Ectodermal cell (in vitro differentiated cells): ENCODE measurements at regions not wholly inside any gene's neighbourhood (a gene's known extent, or its start where the extent isn't known, plus 50 kb on each side); places are given as distances from the start of the nearest gene placed in this dataset.

ENCODE experiments used
- H3K27ac ChIP-seq: 2 replicates; pipeline ENCODE4 v1.7.0; 2013; ENCODE audit warnings: mild to moderate bottlenecking, low read depth, low read length; ENCODE audit not compliant: insufficient read depth, poor library complexity, severe bottlenecking
- H3K27me3 ChIP-seq: 2 replicates; pipeline ENCODE4 v1.7.0; 2013; ENCODE audit warnings: mild to moderate bottlenecking, low read length; ENCODE audit not compliant: insufficient read depth, control insufficient read depth, poor library complexity, severe bottlenecking
- H3K36me3 ChIP-seq: one replicate; pipeline ENCODE4 v1.7.0; 2013; ENCODE audit warnings: low read length; ENCODE audit not compliant: control insufficient read depth, insufficient read depth
- H3K4me1 ChIP-seq: one replicate; pipeline ENCODE4 v1.7.0; 2013; ENCODE audit warnings: low read length; ENCODE audit not compliant: control insufficient read depth, insufficient read depth
- H3K4me3 ChIP-seq: 2 replicates; pipeline ENCODE4 v1.7.0; 2013; ENCODE audit warnings: low read depth, low read length, control low read depth; ENCODE audit not compliant: insufficient read depth
- H3K9me3 ChIP-seq: 2 replicates; pipeline ENCODE4 v1.7.0; 2013; ENCODE audit warnings: mild to moderate bottlenecking, low read length, moderate library complexity; ENCODE audit not compliant: control insufficient read depth
- WGBS, 2 experiments: methylation state at CpG; one replicate each; pipeline ENCODE4 v1.1.7; 2013; ENCODE audit warnings: missing lambda C conversion rate in 2 of 2; 5-methylcytosine and 5-hydroxymethylcytosine counted together

- no peaks in the 10 kb centered on the region for H3K27me3 ChIP-seq
- H3K4me1 ChIP-seq: no peaks in the 10 kb centered on the region
- 86 to 91% methylated on average over 3 of the region's 3 CpGs for WGBS, 2 experiments
Observed at GRCh38 chr2:6264198-6264597, 572.0 kb downstream of the SOX11 start.

GRCh38 chr2:6281524-6281923 lies 584.2 kb downstream of the CMPK2 start:
- no peaks in the 10 kb centered on the region for H3K36me3 ChIP-seq
- no peak overlapping the region for H3K4me3 ChIP-seq
- no peaks in the 10 kb centered on the region for H3K27me3 ChIP-seq
- no peaks in the 10 kb centered on the region for H3K4me1 ChIP-seq
- no peak overlapping the region for H3K27ac ChIP-seq
- WGBS, 2 experiments: 98 to 100% methylated on average over 5 of the region's 5 CpGs
- no peaks in the 10 kb centered on the region for H3K9me3 ChIP-seq

More at GRCh38 chr2:6264198-6264597, 572.0 kb downstream of the SOX11 start:
- Histone ChIP-seq H3K9me3 (no peaks in the 10 kb centered on the region), H3K27ac (no peak overlapping the region), H3K4me3 (no peak overlapping the region), H3K36me3 (no peaks in the 10 kb centered on the region)

GRCh38 chr2:6283259-6283658 lies 582.4 kb downstream of the CMPK2 start:
- WGBS, 2 experiments: 72% methylated on average over 24 of the region's 24 CpGs
- Histone ChIP-seq H3K27me3 (no peaks in the 10 kb centered on the region), H3K36me3 (no peaks in the 10 kb centered on the region)

GRCh38 chr2:6287406-6287805 lies 578.3 kb downstream of the CMPK2 start:
- H3K36me3 ChIP-seq: no peaks in the 10 kb centered on the region
- H3K4me1 ChIP-seq: no peaks in the 10 kb centered on the region
- H3K4me3 ChIP-seq: no peak overlapping the region
- 95 to 96% methylated on average over 4 of the region's 4 CpGs for WGBS, 2 experiments
- no peak overlapping the region for H3K27ac ChIP-seq
- no peaks in the 10 kb centered on the region for H3K27me3 ChIP-seq
- H3K9me3 ChIP-seq: no peaks in the 10 kb centered on the region

More at GRCh38 chr2:6283259-6283658, 582.4 kb downstream of the CMPK2 start:
- Histone ChIP-seq H3K4me3 (no peak overlapping the region), H3K27ac (no peak overlapping the region), H3K4me1 (no peaks in the 10 kb centered on the region), H3K9me3 (no peaks in the 10 kb centered on the region)

DNA sequence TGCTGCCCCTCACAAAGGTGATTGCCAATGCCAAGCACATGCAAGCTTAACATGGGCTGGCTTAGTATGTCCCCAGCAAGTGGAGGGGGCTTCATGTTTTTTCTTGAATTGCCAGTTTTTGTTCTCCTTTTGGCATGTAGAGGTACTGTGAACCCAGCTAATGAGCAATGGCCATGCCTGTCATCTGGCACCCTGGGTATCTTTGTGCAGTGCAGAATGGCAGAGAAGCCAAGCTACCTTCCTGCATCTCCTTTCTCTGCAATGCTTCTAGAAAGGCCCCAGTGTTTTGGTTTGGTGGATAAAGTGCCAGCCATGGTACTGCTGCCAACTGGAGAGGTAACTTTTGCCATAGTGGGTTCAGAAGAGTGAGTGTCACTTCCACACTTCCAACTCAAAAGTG lies 576.9 kb downstream of the CMPK2 start:
- Histone ChIP-seq H3K4me3 (no peak overlapping the region), H3K9me3 (no peaks in the 10 kb centered on the region), H3K4me1 (no peaks in the 10 kb centered on the region), H3K27me3 (no peaks in the 10 kb centered on the region), H3K27ac (no peak overlapping the region), H3K36me3 (no peaks in the 10 kb centered on the region)

GRCh38 chr2:6290217-6291015 lies 575.3 kb downstream of the CMPK2 start:
- no peak overlapping the region for H3K27ac ChIP-seq
- no peaks in the 10 kb centered on the region for H3K36me3 ChIP-seq
- no peaks in the 10 kb centered on the region for H3K9me3 ChIP-seq
- WGBS, 2 experiments: 96% methylated on average over 9 of the region's 9 CpGs
- no peak overlapping the region for H3K4me3 ChIP-seq
- no peaks in the 10 kb centered on the region for H3K4me1 ChIP-seq
- H3K27me3 ChIP-seq: no peaks in the 10 kb centered on the region

DNA sequence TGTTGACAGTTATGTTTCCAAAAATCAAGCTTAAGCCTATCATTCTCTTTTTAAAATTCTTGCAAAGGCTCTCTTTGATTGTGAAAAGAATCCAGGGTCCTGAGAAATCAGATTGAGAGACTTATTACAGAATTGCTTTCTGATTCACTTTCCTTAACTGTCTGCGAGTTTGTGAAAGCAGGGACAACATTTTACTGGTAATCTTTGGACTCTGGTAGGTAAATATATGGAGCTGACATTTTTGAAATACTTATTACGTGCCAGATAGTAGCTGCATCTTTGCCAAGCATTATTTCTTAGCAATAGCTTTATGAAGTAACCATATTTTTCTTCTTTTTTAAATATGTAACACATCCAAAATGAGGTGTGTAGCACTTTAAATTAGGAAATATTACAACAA lies 570.9 kb downstream of the CMPK2 start:
- Histone ChIP-seq H3K36me3 (no peaks in the 10 kb centered on the region), H3K4me1 (no peaks in the 10 kb centered on the region), H3K27ac (no peak overlapping the region), H3K9me3 (no peaks in the 10 kb centered on the region), H3K4me3 (no peak overlapping the region), H3K27me3 (no peaks in the 10 kb centered on the region)
- 97 to 100% methylated on average over 2 of the region's 2 CpGs for WGBS, 2 experiments

DNA sequence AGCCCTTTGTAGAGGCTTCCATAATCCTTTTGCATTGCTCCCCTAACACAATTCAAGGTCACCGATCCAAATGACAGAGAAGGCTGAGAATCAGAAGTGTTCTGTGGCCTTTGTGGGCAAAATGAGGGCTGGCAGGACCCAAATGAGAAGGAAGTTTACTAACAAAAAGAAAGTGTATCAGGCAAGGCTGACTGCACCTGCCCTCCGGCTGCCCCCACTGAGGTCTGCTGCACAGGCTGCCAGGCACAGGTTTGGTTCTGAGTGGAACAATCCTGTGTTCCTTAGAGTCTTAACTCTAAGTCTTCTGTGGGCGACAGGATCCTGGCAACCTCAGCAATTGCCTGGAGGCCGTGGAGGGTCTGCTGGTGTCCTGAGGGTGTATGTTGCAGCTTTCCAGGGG lies 568.5 kb downstream of the CMPK2 start:
- H3K36me3 ChIP-seq: no peaks in the 10 kb centered on the region
- WGBS, 2 experiments: 93 to 94% methylated on average over 4 of the region's 4 CpGs
- H3K4me3 ChIP-seq: no peak overlapping the region
- H3K27me3 ChIP-seq: no peaks in the 10 kb centered on the region
- no peaks in the 10 kb centered on the region for H3K9me3 ChIP-seq
- H3K27ac ChIP-seq: no peak overlapping the region
- H3K4me1 ChIP-seq: no peaks in the 10 kb centered on the region

DNA sequence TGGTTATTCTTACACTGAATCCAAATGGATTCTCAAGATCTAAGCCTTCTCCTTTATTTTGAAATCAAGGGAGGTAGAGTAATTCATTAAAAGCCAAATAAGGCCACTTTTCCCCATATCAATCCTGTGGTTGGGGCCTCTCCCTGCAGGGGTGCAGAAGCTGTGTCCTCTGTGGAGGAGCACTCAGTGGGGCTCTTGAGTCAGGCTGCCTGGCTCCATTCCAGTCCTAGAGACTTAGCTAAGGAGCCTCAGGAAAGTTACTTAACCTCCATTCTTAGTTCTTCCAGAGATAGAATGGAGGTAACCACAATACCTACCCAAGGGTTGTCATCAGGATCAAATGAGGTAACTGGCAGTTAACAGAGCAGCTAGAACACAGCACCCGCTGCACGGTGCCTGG lies 564.3 kb downstream of the CMPK2 start:
- no peaks in the 10 kb centered on the region for H3K27me3 ChIP-seq
- H3K4me3 ChIP-seq: no peak overlapping the region
- no peaks in the 10 kb centered on the region for H3K36me3 ChIP-seq
- WGBS, 2 experiments: 92 to 95% methylated on average over 2 of the region's 2 CpGs
- no peak overlapping the region for H3K27ac ChIP-seq
- no peaks in the 10 kb centered on the region for H3K4me1 ChIP-seq
- no peaks in the 10 kb centered on the region for H3K9me3 ChIP-seq

GRCh38 chr2:6308986-6309385 lies 556.7 kb downstream of the CMPK2 start:
- Histone ChIP-seq H3K4me3 (no peak overlapping the region), H3K27ac (no peak overlapping the region), H3K9me3 (no peaks in the 10 kb centered on the region), H3K27me3 (no peaks in the 10 kb centered on the region), H3K36me3 (no peaks in the 10 kb centered on the region), H3K4me1 (peaks cover 4% of the 10 kb centered on the region)
- 89 to 95% methylated on average over 2 of the region's 2 CpGs for WGBS, 2 experiments
